Renal cortex interstitium (tissue), 11 donors: ENCODE measurements at regions not wholly inside any gene's neighbourhood (a gene's known extent, or its start where the extent isn't known, plus 50 kb on each side); places are given as distances from the start of the nearest gene placed in this dataset.

Experiments used
- DNase-seq, 11 donors: peaks; one replicate each; pipeline ENCODE4 v3.0.0-alpha.2; 2013; ENCODE audit warnings: low read depth in 9 of 11, low spot score in 4 of 11; ENCODE audit errors: extremely low read depth in 1 of 11

DNA sequence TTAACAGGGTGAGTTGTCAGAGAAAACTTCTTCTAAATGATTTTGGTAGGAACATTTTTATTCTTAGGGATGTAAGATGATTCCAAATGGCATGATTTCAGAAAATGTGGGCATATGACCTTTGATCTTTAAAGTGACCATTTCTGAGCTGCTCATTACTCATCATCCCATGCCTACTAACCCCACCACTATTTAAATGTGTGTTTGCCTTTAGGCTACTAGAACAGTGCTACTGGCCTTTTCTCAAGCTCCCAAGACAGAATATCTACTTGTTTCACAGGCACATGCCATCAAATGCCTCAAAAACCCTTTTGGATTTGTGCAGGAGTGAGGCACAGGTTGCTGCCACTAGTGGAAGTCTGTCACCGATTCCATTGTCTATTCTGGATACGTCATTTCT lies 428.2 kb downstream of the ADAM29 start:
- no peak for DNase-seq

DNA sequence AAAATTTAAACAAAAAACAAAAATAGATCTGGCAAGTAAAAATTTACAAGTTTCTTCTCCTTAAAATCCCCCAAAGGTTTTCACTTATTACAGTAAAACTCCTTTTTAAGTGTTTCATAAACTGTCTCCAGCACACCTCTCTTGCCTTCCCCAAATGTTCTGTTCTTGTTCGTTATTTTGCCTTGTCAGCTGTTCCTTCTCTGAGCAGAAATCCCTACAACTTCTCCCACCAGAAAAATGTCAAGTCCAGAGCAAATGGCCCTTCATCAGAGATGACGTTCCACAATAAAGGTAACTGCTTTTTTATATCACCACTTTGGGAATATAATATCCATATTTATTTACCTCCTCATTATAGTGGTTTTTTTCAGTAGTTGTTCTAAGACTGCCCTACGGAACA lies 432.1 kb downstream of the ADAM29 start:
- DNase-seq = no peak

DNA sequence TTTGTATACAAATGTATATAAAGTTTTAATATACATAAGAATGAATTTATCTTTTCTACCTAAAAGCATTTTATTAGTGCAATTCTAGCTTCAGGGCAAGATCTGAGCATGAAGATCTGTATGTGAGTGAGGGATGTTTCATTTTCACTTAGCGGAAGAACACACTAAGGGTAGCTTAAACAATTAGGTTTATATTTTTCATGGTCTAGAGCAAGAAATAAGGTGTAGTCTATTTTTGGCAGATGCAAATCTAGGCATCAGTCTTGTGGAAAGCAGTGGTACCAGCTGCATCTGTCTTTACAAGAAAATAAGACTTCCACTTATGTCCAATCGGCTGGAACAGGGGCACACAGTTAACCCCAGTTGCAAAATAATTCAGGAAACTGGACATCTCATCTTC lies 433.3 kb downstream of the ADAM29 start:
- no peak for DNase-seq

DNA sequence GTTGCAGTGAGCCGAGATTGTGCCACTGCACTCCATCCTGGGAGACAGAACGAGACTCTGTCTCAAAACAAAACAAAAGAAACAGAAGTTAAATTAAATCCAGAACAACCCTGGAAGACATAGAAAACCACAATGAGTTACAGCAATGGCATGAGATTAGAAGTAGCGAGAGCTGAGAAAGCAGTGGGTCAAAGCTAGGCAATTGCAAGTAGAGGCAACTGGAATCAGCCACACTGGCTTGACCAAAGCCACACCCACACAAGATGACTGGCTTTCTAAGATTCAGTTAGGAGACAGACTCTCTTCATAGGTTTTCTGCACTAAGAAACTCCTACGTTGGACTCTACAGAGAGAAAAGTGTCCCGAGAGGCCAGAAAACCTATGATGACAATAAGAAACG lies 443.0 kb downstream of the GPM6A start:
- no peak for DNase-seq

DNA sequence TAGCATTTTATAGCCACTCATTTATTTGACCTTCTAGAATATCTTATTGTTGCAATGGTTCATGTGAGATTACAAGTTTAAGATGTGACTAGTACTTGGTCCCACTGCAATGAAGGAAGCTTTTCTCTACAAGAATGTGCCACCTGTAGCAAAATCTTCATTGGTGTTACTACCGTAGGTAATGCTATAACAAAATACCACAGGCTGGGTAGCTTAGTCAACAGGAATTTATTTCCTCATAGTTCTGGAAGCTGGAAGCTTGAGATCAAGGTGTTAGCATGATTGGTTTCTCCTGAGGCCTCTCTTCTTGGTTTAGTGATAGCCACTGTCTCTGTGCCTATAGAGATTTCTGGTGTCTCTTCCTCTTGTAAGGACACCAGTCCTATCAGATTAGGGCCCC lies 441.0 kb downstream of the GPM6A start:
- DNase-seq = no peak

DNA sequence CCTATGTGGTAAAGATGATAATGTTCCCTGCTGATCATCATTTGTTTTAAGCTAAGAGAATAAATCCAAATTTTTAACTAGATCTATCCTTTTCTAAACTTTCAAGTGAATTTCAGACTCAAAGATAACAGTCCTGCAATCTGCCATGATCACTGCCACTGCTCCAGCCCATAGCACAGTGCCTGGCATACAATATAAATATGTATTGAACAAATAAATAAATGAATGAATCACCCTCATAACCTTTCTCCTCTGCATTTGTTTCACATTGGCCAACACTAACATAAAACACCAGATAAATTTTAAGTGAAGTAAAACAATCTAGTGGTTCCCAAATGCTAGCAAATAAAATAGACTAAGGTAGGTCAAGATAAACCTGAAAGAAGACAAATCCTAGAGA lies 439.0 kb downstream of the GPM6A start:
- DNase-seq = no peak

DNA sequence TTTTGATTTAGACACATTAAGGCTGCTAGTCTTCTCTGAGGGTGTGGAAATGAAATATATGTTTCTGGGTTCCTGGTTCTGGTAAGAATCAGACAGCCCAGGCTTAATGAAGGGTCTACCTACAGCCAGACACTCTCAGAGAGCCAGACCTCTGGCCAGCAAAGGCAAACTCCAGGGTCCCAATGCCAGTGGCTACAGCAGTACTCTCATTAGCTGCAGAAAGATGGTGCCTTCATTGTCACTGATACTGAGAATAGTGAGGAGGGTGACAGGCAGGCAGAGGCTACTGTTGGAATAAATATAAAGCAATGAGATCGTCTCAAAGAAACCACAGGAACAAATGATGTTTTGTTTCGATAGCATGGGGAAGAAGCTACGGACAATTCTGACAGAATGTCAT lies 437.6 kb downstream of the GPM6A start:
- DNase-seq = no peak

DNA sequence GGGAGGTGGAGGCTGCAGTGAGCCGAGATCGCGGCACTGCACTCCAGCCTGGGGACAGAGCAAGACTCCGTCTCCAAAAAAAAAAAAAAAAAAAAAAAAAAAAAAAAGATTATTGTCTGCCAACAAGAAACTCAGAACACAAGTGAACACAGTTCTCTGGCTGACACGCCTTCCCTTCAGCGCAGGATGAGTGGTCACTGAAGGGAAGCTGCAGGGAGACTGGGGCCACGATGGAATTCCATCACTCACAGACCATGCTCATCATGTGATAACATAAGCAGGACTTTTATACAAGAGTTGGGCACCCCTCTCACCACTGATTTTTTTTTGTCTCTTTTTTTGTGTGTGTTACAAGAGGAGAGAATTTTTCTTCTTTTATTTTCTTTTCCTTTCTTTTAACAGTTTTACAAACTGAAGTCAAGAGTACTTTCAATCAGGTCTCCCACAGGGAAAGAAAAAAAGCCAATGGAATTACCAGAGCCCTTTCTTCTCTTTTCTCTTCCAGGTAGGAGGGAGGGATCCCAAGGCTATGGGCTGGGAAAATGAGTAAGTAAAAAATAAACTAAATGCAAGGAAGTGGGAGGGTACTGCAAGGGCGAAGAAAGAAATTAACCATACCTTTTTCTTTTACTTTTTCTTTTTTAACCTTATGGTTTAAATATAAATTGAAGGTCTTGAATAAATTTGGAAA lies 435.6 kb downstream of the GPM6A start:
- DNase-seq = no peak

DNA sequence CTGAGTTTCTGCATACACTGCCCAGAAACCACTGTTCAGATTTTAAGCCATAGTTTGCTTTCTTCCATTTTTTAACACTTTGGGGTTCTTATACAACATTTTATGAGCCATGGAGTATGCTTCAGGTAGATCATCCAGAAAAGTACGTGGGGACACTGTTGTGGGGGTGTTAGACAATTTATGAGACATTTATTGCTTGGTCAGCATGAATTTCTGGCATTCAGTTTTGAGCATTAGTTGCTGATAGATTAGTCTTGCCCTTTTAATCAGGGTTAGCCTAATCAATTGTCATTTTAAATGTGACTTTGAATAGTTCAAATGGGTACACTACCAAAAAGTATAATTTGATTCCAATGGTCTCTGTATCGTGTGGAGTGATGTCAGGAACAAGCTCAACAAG lies 434.9 kb downstream of the GPM6A start:
- no peak for DNase-seq

DNA sequence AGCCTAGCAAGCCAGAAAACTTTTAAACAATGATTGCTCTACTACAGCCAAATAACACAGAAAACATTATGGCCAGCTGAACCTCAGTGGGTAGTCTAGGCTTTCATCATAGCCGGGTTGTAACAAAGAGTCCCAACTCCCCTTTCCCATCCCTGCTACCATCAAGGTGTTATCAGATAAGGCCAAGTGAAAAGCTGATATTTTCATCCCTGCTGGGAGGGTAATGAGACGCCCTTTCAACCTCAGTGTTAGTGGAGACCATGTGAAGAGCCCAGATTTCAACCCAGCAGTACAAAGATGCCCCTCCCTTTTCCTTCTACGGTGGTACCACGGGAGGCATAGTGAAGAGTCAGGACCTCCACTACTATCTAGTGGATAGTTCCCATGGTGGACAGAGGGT lies 433.7 kb downstream of the GPM6A start:
- DNase-seq = no peak

DNA sequence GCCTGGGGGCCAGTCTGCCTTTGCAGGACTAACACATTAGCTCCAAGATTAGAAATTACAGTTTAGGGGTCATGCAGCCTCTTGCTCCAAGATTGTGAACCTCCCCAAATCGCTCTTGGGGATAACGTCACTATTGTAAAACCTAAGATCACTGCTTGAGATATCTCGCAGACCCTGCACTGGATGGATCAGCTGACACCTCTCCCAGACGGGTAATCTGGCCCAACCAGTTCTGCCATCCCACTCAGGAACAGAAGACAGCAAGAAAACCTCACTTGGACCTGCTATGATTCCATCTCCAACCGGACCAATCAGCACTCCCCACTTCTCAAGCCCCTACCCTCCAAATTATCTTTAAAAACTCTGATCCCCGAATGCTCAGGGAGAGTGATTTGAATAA lies 431.2 kb downstream of the GPM6A start:
- no peak for DNase-seq

DNA sequence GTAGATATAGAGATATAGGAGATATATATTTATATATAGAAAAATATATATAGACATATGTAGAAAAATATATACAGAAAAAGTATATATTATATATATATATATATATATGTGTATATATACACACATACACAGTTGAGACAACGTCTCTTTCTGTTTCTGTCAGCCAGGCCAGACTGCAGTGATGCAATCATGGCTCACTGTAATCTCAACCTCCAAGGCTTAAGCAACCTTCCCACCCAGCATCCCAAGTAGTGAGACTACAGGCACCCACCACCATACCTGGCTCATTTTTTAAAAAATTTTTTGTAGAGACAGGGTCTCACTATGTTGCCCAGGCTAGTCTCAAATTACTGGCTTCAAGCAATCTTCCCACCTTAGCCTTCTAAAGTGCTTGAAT lies 426.3 kb downstream of the GPM6A start:
- DNase-seq = no peak

DNA sequence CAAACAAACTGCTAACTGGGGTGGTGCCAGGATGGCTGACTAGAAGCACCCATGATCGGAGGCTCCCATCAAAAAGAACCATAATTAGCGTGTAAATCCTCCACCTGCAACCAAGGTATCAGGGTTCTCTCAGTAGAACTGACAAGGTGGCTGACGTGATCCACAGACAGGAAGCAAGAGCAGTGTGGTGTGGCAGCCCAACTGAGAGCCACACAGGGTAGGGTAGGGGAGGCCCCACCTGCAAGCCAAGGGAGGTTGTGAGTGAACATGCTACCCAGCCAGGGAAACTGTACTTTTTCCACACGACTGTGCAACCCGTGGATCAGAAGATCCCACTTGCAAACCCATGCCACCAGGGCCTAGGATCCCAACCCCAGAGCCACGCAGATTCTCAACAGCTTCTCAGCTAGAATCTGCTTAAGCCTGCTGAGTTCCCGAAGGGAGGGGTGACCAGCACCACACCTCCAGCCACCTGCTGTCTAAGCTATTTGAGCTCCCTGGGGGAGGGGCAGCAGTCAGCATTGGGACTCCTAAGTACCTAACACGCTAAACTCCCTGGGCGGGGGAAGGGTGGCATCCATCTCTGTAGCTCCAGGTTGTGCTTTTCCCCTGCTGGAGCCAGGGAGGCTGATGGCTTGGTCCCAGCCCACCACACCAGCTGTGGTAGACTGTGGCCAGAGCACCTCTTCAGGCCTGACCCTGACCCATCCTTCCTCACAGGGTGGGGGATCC lies 425.1 kb downstream of the GPM6A start:
- DNase-seq = no peak

DNA sequence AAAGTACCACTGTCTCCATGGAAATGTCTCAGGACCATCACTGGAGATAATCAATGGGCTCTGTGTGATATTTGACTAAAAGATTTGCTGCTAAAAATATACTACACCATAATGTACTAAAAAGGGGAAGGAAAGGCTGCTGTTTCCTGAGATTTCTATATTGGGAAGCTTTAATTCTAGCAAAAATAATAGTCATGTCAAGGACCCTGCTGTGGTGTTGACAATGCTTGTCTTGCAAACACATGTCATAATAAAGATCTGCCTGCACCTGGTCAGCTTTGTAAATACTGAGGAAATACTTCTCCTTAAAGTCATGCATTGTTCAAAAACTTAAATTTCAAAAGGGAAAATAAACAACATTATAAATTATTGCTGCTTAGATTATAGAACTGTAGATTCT lies 417.9 kb downstream of the GPM6A start:
- DNase-seq = no peak

DNA sequence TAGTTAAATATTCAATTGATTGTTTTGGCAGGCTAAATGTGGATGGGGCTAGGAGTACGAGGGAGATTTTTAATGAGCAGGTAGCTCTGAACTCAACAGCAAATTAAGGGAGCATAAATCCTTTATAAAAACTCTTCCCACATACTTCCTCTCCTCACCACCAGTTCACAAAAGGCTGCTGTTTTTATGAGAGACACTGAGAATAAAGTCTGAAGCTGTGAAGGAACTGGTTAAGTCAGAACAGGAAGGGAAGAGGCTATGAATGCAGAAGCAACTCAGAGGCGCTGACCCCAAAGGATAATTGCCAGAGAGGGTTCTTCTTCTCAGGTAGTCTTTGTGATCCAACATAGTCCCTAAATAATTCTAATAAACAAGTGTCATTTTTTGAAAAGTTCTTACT lies 406.1 kb downstream of the GPM6A start:
- DNase-seq = no peak

DNA sequence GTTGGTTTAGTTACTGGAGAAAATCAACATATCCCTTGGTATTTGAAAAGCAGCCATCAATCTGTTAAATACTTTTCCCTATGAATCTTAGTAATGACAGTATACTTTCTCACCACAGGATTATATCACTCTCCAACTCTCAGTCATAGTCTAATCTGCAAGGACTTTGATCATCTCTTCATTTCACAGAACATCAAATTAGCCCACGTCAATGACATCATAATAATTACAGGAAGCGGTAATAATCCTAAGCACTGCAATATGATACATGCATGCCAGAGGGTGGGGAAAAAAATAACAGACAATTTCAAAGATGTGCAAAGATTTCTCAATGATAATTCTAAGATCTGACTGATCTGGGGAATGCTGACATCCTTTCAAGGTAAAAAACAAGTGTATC lies 404.1 kb downstream of the GPM6A start:
- no peak for DNase-seq

DNA sequence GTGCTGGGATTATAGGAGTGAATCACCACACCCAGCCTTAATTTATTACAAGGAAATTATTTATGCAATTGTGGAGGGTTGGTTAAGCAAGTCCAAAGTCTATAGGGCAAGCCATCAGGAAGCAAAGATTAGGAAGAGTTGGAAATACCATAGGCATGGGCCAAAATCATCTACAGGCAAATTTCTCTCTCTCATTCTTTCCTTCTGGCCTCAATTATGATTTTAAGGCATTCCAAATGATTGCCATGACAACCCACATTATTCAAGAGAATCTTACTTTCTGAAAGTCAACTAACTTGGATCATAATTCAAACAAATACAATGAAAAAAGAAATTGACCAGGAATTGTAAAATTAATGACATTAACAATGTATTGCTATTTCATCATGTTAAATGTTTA lies 400.8 kb downstream of the GPM6A start:
- no peak for DNase-seq

DNA sequence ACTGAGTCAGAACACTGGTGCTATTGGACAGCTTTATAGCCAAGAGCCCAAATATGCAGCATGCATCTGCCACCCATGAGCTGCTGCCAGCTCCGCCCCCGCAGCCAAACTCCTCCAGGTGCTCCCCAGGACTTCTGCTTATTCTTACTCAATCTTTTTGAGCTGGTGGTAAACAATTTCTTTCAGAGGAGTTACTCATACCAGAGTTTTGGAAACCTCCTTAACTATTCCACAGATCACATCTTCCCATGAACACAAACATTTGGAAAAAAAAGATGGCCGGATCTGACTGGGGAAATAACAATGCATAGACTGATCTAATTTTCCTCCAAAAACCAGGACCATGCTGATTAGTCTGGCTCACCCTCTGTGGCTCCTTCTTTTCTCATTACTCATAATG lies 399.9 kb downstream of the GPM6A start:
- DNase-seq = no peak

DNA sequence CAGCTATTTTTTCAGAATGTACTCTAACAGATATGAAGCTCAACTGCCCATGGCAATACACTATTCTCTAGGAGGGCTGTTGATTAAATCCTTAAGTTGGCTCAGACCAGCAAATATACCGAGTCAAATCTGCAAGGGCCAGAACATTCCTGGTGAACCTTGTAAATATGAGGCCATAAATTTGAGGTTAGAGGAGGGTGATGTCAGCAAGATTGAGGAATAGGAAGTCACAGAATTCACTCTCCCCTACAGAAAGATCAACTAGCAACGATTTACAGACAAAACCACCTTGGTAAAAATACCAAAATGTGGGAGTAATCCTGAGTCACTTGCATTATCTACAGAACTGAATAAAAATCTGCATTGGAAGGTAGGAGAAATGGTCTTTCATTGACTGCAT lies 399.3 kb downstream of the GPM6A start:
- no peak for DNase-seq

DNA sequence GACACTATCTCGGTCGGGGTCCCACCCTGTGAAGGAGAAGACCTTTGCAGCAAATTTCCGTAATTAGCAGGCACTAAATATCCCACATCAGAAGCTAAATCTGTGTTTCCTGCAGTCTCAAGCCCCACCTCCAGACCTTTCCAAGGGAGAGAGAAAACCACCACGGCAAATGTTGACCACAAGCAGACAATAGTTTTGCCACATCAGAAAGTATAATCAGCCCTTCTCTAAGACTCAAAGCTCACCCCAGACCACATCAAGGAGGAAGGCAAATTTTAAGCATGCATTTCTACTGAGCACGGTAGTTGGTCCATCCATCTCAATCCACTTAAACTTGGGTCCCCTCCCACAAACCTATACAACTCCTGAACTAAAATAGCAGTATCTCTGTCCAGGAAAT lies 398.5 kb downstream of the GPM6A start:
- no peak for DNase-seq

DNA sequence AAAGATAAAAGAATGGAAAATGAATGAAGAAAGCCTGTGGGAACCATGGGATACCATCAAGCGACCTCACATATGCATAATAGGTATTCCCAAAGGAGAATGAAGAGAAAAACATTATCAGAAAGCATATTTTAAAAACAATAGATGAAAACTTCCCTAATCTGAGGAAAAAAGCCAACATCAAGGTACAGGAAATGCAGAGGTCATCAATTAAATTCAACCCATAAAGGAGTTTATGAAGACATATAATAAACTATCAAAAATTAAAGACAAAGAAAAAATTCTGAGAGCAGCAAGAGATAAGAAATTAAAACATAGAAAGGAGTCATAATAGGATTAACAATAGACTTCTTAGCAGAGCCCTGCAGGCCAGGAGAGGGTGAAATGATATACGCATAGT lies 397.5 kb downstream of the GPM6A start:
- no peak for DNase-seq
